Liver (tissue), 8 donors: ENCODE measurements at regions not wholly inside any gene's neighbourhood (a gene's known extent, or its start where the extent isn't known, plus 50 kb on each side); places are given as distances from the start of the nearest gene placed in this dataset.

Experiments
- DNase-seq: peaks from one replicate; pipeline ENCODE4 v3.0.0-alpha.2; 2017; ENCODE audit warnings: low spot score
- H3K27ac ChIP-seq, 2 donors: one replicate each; pipeline ENCODE4 v1.7.0; 2013; ENCODE audit warnings: inconsistent platforms in 2 of 2, low read length in 2 of 2, control low read depth in 1 of 2, low read depth in 1 of 2, mild to moderate bottlenecking in 1 of 2
- H3K27me3 ChIP-seq, 4 donors: one replicate each; pipeline versions ENCODE4 v1.6.1 to v1.7.0; 2013; ENCODE audit warnings: low read length in 3 of 4, inconsistent platforms in 1 of 4, mild to moderate bottlenecking in 1 of 4, moderate library complexity in 1 of 4; ENCODE audit not compliant: control insufficient read depth in 4 of 4, insufficient read depth in 4 of 4
- H3K36me3 ChIP-seq, 4 donors: one replicate each; pipeline versions ENCODE4 v1.6.1 to v1.7.0; 2013; ENCODE audit warnings: low read length in 3 of 4, mild to moderate bottlenecking in 3 of 4, low read depth in 1 of 4, moderate library complexity in 1 of 4; ENCODE audit not compliant: control insufficient read depth in 4 of 4, insufficient read depth in 3 of 4
- H3K4me1 ChIP-seq, 4 donors: one replicate each; pipeline versions ENCODE4 v1.6.1 to v1.7.0; 2013; ENCODE audit warnings: low read length in 3 of 4, mild to moderate bottlenecking in 3 of 4, moderate library complexity in 1 of 4; ENCODE audit not compliant: control insufficient read depth in 4 of 4, insufficient read depth in 4 of 4
- H3K4me3 ChIP-seq, 3 donors: one replicate each; pipeline versions ENCODE4 v1.6.1 to v1.7.0; 2013; ENCODE audit warnings: low read length in 3 of 3, control low read depth in 1 of 3, low read depth in 1 of 3, mild to moderate bottlenecking in 1 of 3
- H3K9ac ChIP-seq, 2 donors: one replicate each; pipeline ENCODE4 v1.7.0; 2013; ENCODE audit warnings: low read length in 2 of 2, mild to moderate bottlenecking in 2 of 2, moderate library complexity in 2 of 2, control low read depth in 1 of 2, low read depth in 1 of 2
- H3K9me3 ChIP-seq, 4 donors: one replicate each; pipeline versions ENCODE4 v1.6.1 to v1.7.0; 2013; ENCODE audit warnings: low read length in 3 of 4; ENCODE audit not compliant: control insufficient read depth in 4 of 4
- FOXA1 ChIP-seq: IDR thresholded peaks from 2 replicates; pipeline ENCODE4 v1.6.1; 2016; ENCODE audit warnings: antibody characterized with exemption
- FOXA2 ChIP-seq: IDR thresholded peaks from 2 replicates; pipeline ENCODE4 v1.6.1; 2016; ENCODE audit warnings: antibody characterized with exemption
- HNF4G ChIP-seq: IDR thresholded peaks from 2 replicates; pipeline ENCODE4 v1.6.1; 2016; ENCODE audit warnings: antibody characterized with exemption
- NR2F2 ChIP-seq: IDR thresholded peaks from 2 replicates; pipeline ENCODE4 v1.6.1; 2016; ENCODE audit warnings: antibody characterized with exemption
- RXRA ChIP-seq, 2 donors: IDR thresholded peaks; 2 replicates each; pipeline ENCODE4 v1.6.1; 2017 to 2018; ENCODE audit warnings: antibody characterized with exemption in 2 of 2, mild to moderate bottlenecking in 1 of 2
- SP1 ChIP-seq: IDR thresholded peaks from 2 replicates; pipeline ENCODE4 v1.6.1; 2018; ENCODE audit warnings: antibody characterized with exemption, mild to moderate bottlenecking
- TAF1 ChIP-seq: conservative IDR thresholded peaks from 2 replicates; pipeline ENCODE4 v1.6.1; 2016; ENCODE audit warnings: antibody characterized with exemption, mild to moderate bottlenecking
- YY1 ChIP-seq: IDR thresholded peaks from 2 replicates; pipeline ENCODE4 v1.6.1; 2016; ENCODE audit warnings: antibody characterized with exemption, mild to moderate bottlenecking
- WGBS: extraction: QIAGEN DNeasy Blood & Tissue Kit; methylation state at CpG from one replicate; pipeline ENCODE4 v1.1.7; 2013; 5-methylcytosine and 5-hydroxymethylcytosine counted together
- TF ChIP-seq, protein P1 (sequence below): fragments of 150-350 bp; IDR thresholded peaks from 2 replicates; pipeline ENCODE4 v1.5.1; 2017; ENCODE audit warnings: improper control_type of control experiment, low read depth, low read length; ENCODE audit not compliant: missing input control
- TF ChIP-seq, protein P2 (sequence below): IDR thresholded peaks from 2 replicates; pipeline ENCODE4 v1.6.1; 2016; ENCODE audit warnings: antibody characterized with exemption
- TF ChIP-seq, protein P3 (sequence below): IDR thresholded peaks from 2 replicates; pipeline ENCODE4 v1.6.1; 2016; ENCODE audit warnings: antibody characterized with exemption, mild to moderate bottlenecking
- donor health status: healthy.
- donor health status: healthy.
- donor health status: healthy.
- donor health status: healthy.
- donor health status: healthy.

DNA sequence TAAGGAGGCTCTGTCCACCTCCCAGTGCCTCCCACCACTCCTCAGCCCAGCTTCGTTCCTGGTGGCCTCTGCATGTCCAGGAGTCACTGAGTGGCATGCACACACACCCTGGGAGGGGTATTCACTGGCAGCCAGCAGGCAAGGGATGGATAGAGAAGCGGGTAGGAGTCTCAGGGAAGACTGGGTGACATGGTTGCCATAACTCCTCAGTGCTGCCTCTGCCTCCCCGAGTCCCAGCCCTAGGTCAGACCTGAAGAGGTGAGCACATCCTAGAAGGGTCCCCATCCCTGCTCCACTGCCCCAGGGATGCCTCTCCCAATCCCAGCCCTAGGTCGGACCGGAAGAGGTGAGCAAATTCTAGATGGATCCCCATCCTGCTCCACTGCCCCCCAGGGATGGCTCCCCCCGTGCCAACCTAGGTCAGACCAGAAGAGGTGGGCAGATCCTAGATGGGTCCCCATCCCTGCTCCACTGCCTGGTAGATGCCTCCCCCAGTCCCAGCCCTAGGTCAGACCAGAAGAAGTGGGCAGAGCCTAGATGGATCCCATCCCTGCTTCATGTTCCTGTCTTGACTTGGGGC, 197.0 kb downstream of the IRF8 start:
- H3K4me3 ChIP-seq: no peak overlapping the region
- no peak overlapping the region for H3K27ac ChIP-seq
- no peaks in the 10 kb centered on the region for H3K36me3 ChIP-seq
- 87% methylated on average over 6 of the region's 6 CpGs for WGBS
- TF ChIP-seq, protein P1, sequence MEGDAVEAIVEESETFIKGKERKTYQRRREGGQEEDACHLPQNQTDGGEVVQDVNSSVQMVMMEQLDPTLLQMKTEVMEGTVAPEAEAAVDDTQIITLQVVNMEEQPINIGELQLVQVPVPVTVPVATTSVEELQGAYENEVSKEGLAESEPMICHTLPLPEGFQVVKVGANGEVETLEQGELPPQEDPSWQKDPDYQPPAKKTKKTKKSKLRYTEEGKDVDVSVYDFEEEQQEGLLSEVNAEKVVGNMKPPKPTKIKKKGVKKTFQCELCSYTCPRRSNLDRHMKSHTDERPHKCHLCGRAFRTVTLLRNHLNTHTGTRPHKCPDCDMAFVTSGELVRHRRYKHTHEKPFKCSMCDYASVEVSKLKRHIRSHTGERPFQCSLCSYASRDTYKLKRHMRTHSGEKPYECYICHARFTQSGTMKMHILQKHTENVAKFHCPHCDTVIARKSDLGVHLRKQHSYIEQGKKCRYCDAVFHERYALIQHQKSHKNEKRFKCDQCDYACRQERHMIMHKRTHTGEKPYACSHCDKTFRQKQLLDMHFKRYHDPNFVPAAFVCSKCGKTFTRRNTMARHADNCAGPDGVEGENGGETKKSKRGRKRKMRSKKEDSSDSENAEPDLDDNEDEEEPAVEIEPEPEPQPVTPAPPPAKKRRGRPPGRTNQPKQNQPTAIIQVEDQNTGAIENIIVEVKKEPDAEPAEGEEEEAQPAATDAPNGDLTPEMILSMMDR: no peak
- TF ChIP-seq HNF4G (no peak), YY1 (no peak), TAF1 (no peak), SP1 (no peak), FOXA1 (no peak)
- TF ChIP-seq, protein P2, sequence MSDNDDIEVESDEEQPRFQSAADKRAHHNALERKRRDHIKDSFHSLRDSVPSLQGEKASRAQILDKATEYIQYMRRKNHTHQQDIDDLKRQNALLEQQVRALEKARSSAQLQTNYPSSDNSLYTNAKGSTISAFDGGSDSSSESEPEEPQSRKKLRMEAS: no peak
- TF ChIP-seq, protein P3, sequence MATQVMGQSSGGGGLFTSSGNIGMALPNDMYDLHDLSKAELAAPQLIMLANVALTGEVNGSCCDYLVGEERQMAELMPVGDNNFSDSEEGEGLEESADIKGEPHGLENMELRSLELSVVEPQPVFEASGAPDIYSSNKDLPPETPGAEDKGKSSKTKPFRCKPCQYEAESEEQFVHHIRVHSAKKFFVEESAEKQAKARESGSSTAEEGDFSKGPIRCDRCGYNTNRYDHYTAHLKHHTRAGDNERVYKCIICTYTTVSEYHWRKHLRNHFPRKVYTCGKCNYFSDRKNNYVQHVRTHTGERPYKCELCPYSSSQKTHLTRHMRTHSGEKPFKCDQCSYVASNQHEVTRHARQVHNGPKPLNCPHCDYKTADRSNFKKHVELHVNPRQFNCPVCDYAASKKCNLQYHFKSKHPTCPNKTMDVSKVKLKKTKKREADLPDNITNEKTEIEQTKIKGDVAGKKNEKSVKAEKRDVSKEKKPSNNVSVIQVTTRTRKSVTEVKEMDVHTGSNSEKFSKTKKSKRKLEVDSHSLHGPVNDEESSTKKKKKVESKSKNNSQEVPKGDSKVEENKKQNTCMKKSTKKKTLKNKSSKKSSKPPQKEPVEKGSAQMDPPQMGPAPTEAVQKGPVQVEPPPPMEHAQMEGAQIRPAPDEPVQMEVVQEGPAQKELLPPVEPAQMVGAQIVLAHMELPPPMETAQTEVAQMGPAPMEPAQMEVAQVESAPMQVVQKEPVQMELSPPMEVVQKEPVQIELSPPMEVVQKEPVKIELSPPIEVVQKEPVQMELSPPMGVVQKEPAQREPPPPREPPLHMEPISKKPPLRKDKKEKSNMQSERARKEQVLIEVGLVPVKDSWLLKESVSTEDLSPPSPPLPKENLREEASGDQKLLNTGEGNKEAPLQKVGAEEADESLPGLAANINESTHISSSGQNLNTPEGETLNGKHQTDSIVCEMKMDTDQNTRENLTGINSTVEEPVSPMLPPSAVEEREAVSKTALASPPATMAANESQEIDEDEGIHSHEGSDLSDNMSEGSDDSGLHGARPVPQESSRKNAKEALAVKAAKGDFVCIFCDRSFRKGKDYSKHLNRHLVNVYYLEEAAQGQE: no peak
- no peaks in the 10 kb centered on the region for H3K4me1 ChIP-seq
- no peaks in the 10 kb centered on the region for H3K9me3 ChIP-seq
- DNase-seq: no peak
- no peak overlapping the region for H3K9ac ChIP-seq
- H3K27me3 ChIP-seq: peaks cover 0 to under 1% (median 0%) of the 10 kb centered on the region in 4 donors

DNA sequence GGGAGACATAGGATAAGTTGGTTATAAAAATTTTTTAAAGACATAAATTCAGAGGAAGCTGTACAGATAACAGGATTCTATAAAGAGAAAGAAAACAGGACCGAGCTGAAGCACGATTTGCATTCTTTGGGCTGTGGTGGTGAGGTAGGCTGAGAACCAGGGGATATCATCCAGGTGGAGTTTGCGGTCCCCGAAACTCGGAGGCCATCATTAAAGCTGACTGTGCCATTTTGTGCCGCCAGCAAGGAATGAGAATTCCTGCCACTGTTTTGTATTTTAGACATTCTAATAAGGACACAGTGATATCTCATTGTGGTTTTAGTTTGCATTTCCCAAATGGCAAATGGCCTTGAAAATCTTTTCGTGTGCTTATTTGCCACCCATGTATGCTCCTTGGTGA, 197.9 kb downstream of the IRF8 start:
- H3K9ac ChIP-seq: no peak overlapping the region
- H3K9me3 ChIP-seq: no peaks in the 10 kb centered on the region
- no peak overlapping the region for H3K27ac ChIP-seq
- no peak overlapping the region for H3K4me3 ChIP-seq
- no peaks in the 10 kb centered on the region for H3K4me1 ChIP-seq
- H3K36me3 ChIP-seq: no peaks in the 10 kb centered on the region
- WGBS: 87% methylated on average over 7 of the region's 7 CpGs
- TF ChIP-seq TAF1 (no peak), FOXA2 (no peak)
- H3K27me3 ChIP-seq: peaks cover 0 to 2% (median 0%) of the 10 kb centered on the region in 4 donors
- no peak for DNase-seq

DNA sequence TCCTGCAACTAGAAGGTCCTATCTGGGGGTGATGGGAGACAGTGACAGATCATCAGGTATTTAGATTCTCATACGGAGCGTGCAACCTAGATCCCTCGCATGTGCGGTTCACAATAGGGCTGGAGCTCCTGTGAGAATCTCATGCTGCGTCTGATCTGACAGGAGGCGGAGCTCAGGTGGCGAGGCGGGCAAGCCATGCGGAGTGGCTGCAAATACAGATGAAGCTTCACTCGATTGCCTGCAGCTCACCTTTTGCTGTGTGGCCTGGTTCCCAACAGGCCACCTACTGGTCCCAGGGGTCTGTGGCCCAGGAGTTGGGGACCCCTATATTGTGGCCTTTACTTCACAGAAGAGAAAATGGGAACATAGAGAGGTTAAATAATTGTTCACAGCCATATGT, 200.4 kb downstream of the IRF8 start:
- Histone ChIP-seq H3K36me3 (no peaks in the 10 kb centered on the region), H3K27me3 (peaks cover 0 to 2% (median 0%) of the 10 kb centered on the region in 4 donors), H3K9ac (no peak overlapping the region), H3K9me3 (no peaks in the 10 kb centered on the region), H3K4me3 (no peak overlapping the region), H3K27ac (no peak overlapping the region), H3K4me1 (no peaks in the 10 kb centered on the region)
- WGBS: 84% methylated on average over 10 of the region's 10 CpGs
- no peak for TF ChIP-seq FOXA1
- TF ChIP-seq RXRA (IDR thresholded peaks at IDR 0.05): no peak
- no peak for TF ChIP-seq FOXA2
- no peak for TF ChIP-seq TAF1
- TF ChIP-seq, protein P3: no peak
- TF ChIP-seq, protein P1: no peak
- TF ChIP-seq NR2F2: no peak
- DNase-seq: no peak
